GM18909 (cell line): ENCODE measurements at regions not wholly inside any gene's neighbourhood (a gene's known extent, or its start where the extent isn't known, plus 50 kb on each side); places are given as distances from the start of the nearest gene placed in this dataset.
"Not testable (repeated sequence)": the region's sequence is repeated elsewhere in the genome, so short reads cannot be mapped to it uniquely, and the experiment has no call there.

Source experiments
- ATAC-seq: cut with Tn5 transposase; IDR thresholded peaks from one replicate; pipeline ENCODE4 v1.9.1; 2021; ENCODE audit warnings: mild to moderate bottlenecking; ENCODE audit not compliant: unreplicated experiment, poor library complexity

GRCh38 chr4:176618138-176618537 lies 174.6 kb downstream of the VEGFC start:
- no peak for ATAC-seq

DNA sequence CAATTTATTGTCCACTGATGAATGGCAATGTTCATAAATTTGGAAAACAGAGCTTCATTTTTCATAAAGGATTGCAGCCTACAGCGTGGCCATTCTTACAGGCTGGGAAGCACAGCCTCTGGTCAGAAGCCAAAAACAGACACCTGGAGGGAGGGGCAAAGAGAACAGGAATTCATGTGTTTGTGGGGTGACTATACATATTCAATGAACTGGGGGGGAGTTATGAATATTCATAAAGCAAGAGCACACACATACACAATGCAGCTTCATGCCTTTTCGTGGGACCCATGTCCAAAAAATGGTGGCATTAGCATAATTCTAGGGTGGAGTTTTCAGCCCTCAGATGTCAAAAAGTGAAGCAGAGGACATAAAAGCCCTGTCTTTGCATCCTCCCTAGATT lies 173.3 kb downstream of the VEGFC start:
- no peak for ATAC-seq

DNA sequence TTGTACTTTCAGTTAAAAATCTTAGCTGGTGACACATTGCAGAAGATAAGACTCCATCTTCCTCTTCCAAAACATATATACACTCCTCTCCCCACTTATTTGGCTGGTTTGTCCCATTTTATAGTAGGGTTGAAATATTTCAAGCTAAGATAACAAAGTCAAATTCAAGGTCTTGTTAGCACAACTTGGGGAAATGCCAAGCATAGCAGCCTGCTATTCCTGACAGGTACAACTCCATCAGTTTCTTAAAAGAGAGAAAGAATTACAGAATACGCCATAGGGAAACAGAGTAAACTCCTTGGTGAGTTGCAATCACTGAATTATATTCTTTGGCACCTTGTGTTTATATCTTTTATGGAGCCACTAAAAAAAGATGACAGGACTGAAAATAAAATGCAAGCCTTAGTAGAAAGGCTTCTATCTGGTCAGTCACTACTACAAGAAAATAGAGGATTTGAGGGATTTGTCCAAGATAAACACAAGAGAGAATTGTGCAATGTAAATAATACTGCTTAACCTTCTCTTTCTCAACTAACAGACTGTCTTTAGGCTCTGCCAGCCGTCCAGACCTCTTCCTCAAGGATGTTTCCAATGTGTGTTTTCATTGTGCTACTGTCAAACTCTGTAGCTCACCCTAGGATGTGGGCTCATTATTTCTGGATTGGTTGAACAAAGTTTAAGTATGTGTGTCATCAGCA lies 170.3 kb downstream of the VEGFC start:
- no peak for ATAC-seq

- ATAC-seq: not testable (repeated sequence)
Observed at GRCh38 chr4:176624983-176625610, 167.6 kb downstream of the VEGFC start.

GRCh38 chr4:176627916-176628315 lies 164.8 kb downstream of the VEGFC start:
- no peak for ATAC-seq

- ATAC-seq: no peak
Observed at GRCh38 chr4:176631611-176632010, 161.1 kb downstream of the VEGFC start.
